SK-N-SH treated with all-trans-retinoic acid at 6 μM for 48 hours (cell line): ENCODE measurements at regions not wholly inside any gene's neighbourhood (a gene's known extent, or its start where the extent isn't known, plus 50 kb on each side); places are given as distances from the start of the nearest gene placed in this dataset.

Experiments
- ATAC-seq: fragments of 200-7000 bp; cut with Tn5 transposase; 3 replicates; pipeline ENCODE4 v1.9.1; 2020; ENCODE audit warnings: mild to moderate bottlenecking, moderate library complexity
- ARNTL ChIP-seq: fragments of 450-650 bp; formaldehyde crosslinking; IDR thresholded peaks from 2 replicates; pipeline ENCODE4 v1.5.0; 2020; ENCODE audit warnings: low read depth, mild to moderate bottlenecking, moderate library complexity, borderline replicate concordance
- BACH2 ChIP-seq: fragments of 250-450 bp; sonication (Bioruptor Pico); IDR thresholded peaks from 2 replicates; pipeline ENCODE4 v1.9.0; 2021; ENCODE audit warnings: mild to moderate bottlenecking, borderline replicate concordance
- CREB5 ChIP-seq: fragments of 250-450 bp; sonication (Bioruptor Pico); IDR thresholded peaks from 2 replicates; pipeline ENCODE4 v1.5.1; 2020; ENCODE audit warnings: low read depth, mild to moderate bottlenecking, moderate library complexity
- CSDC2 ChIP-seq: fragments of 250-450 bp; sonication (Bioruptor Pico); IDR thresholded peaks from 2 replicates; pipeline ENCODE4 v1.5.0; 2020; ENCODE audit warnings: mild to moderate bottlenecking, moderate library complexity
- CSRNP3 ChIP-seq: fragments of 250-450 bp; sonication (Bioruptor Pico); IDR thresholded peaks from 2 replicates; pipeline ENCODE4 v1.5.1; 2021; ENCODE audit warnings: mild to moderate bottlenecking, moderate library complexity
- ESRRG ChIP-seq: fragments of 250-450 bp; sonication (Bioruptor Pico); IDR thresholded peaks from 2 replicates; pipeline ENCODE4 v1.6.1; 2021; ENCODE audit warnings: mild to moderate bottlenecking
- GLIS3 ChIP-seq: fragments of 250-450 bp; sonication (Bioruptor Pico); IDR thresholded peaks from 2 replicates; pipeline ENCODE4 v1.5.0; 2020; ENCODE audit warnings: mild to moderate bottlenecking, moderate library complexity
- ISL1 ChIP-seq: fragments of 250-450 bp; sonication (Bioruptor Pico); IDR thresholded peaks from 2 replicates; pipeline ENCODE4 v2.1.2; 2022; ENCODE audit warnings: mild to moderate bottlenecking, moderate library complexity
- OSR1 ChIP-seq: fragments of 250-450 bp; sonication (Bioruptor Pico); IDR thresholded peaks from 2 replicates; pipeline ENCODE4 v1.8.0; 2022; ENCODE audit warnings: moderate library complexity, mild to moderate bottlenecking, inconsistent platforms
- PPARA ChIP-seq: fragments of 250-450 bp; sonication (Bioruptor Pico); IDR thresholded peaks from 2 replicates; pipeline ENCODE4 v1.5.0; 2020; ENCODE audit warnings: mild to moderate bottlenecking, borderline replicate concordance
- RARB ChIP-seq: fragments of 250-450 bp; sonication (Bioruptor Pico); IDR thresholded peaks from 2 replicates; pipeline ENCODE4 v1.8.0; 2021; ENCODE audit warnings: mild to moderate bottlenecking, moderate library complexity
- SNAI2 ChIP-seq: fragments of 250-450 bp; sonication (Bioruptor Pico); IDR thresholded peaks from 2 replicates; pipeline ENCODE4 v1.5.0; 2020; ENCODE audit warnings: mild to moderate bottlenecking, moderate library complexity
- TCF4 ChIP-seq: fragments of 250-450 bp; sonication (Bioruptor Pico); IDR thresholded peaks from 2 replicates; pipeline ENCODE4 v1.8.0; 2021; ENCODE audit warnings: mild to moderate bottlenecking, moderate library complexity, borderline replicate concordance
- TOX ChIP-seq: fragments of 250-450 bp; sonication (Bioruptor Pico); IDR thresholded peaks from 2 replicates; pipeline ENCODE4 v1.8.0; 2021; ENCODE audit warnings: mild to moderate bottlenecking, moderate library complexity, borderline replicate concordance
- TSHZ2 ChIP-seq: fragments of 250-450 bp; sonication (Bioruptor Pico); IDR thresholded peaks from 2 replicates; pipeline ENCODE4 v1.5.0; 2020; ENCODE audit warnings: mild to moderate bottlenecking, moderate library complexity
- ZC3H10 ChIP-seq: fragments of 250-450 bp; sonication (Bioruptor Pico); IDR thresholded peaks from 2 replicates; pipeline ENCODE4 v1.5.1; 2021; ENCODE audit warnings: mild to moderate bottlenecking, moderate library complexity
- ZFP3 ChIP-seq: fragments of 250-450 bp; sonication (Bioruptor Pico); IDR thresholded peaks from 2 replicates; pipeline ENCODE4 v1.5.0; 2020; ENCODE audit warnings: mild to moderate bottlenecking, moderate library complexity
- ZNF70 ChIP-seq: fragments of 450-650 bp; formaldehyde crosslinking; IDR thresholded peaks from 2 replicates; pipeline ENCODE4 v1.5.0; 2020; ENCODE audit warnings: mild to moderate bottlenecking, moderate library complexity
- TF ChIP-seq, protein P1 (sequence below): fragments of 250-450 bp; sonication (Bioruptor Pico); IDR thresholded peaks from 2 replicates; pipeline ENCODE4 v1.8.0; 2021; ENCODE audit warnings: low read depth, mild to moderate bottlenecking, moderate library complexity, borderline replicate concordance
- TF ChIP-seq, protein P2 (sequence below): fragments of 250-450 bp; sonication (Bioruptor Pico); IDR thresholded peaks from 2 replicates; pipeline ENCODE4 v1.8.0; 2020; ENCODE audit warnings: mild to moderate bottlenecking, moderate library complexity, borderline replicate concordance

- TF ChIP-seq OSR1 (CRISPR knock-in tag) (no peak), GLIS3 (CRISPR knock-in tag) (no peak), ARNTL (CRISPR knock-in tag) (no peak), TSHZ2 (CRISPR knock-in tag) (no peak), ZC3H10 (CRISPR knock-in tag) (no peak), ZFP3 (no peak), ISL1 (CRISPR knock-in tag) (no peak), ESRRG (no peak), BACH2 (no peak), CSRNP3 (CRISPR knock-in tag) (no peak), TOX (CRISPR knock-in tag) (no peak), TCF4 (CRISPR knock-in tag) (no peak), ZNF70 (CRISPR knock-in tag) (no peak), CSDC2 (no peak), CREB5 (CRISPR knock-in tag) (no peak)
- ATAC-seq = no peak
Observed at GRCh38 chr10:47160967-47161366, 139.0 kb upstream of the GDF10 start.

- TF ChIP-seq ZC3H10 (CRISPR knock-in tag) (no peak), ISL1 (CRISPR knock-in tag) (no peak), ZFP3 (no peak)
- TF ChIP-seq, all 23 proteins: peak for 0
Observed at GRCh38 chr10:47161465-47161864, 138.5 kb upstream of the GDF10 start.

DNA sequence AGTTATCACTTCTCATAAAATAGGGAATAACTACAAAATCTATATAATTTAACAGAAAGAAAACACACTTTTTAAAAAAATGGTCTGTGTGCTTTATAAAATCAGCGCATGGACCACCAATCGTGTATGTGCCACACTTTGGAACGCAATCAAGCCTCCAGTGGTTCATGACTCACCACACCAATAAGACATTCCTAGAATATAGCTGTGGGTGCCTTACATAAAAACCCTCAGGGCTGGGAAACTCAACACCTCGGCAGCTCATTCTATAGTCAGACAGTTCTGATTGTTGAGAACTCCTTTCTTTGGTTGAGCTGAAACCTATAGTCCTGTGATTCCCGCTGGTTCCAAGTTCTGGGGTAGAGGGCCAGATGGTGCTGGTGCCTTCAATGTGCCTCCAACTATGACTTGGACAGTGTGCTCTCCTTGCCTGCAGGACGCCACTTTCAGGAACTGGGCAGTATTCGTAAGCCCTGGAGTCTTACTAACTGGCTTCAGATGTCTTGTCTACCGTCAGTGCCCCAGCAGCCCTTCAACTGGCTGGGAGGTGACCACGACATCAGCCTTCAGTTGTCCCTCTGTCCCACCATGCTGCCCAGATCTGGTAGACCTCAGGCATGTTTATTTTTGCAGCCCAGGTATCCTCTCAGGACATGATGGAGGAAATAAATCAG lies 135.7 kb upstream of the GDF10 start:
- TF ChIP-seq TCF4 (CRISPR knock-in tag) = no peak
- TF ChIP-seq ESRRG = no peak
- TF ChIP-seq CSRNP3 (CRISPR knock-in tag) = no peak
- TF ChIP-seq, protein P1, sequence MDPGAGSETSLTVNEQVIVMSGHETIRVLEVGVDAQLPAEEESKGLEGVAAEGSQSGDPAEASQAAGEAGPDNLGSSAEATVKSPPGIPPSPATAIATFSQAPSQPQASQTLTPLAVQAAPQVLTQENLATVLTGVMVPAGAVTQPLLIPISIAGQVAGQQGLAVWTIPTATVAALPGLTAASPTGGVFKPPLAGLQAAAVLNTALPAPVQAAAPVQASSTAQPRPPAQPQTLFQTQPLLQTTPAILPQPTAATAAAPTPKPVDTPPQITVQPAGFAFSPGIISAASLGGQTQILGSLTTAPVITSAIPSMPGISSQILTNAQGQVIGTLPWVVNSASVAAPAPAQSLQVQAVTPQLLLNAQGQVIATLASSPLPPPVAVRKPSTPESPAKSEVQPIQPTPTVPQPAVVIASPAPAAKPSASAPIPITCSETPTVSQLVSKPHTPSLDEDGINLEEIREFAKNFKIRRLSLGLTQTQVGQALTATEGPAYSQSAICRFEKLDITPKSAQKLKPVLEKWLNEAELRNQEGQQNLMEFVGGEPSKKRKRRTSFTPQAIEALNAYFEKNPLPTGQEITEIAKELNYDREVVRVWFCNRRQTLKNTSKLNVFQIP (CRISPR knock-in tag) = no peak
- no peak for TF ChIP-seq CSDC2
- TF ChIP-seq GLIS3 (CRISPR knock-in tag) = no peak
- TF ChIP-seq RARB = no peak
- TF ChIP-seq PPARA (CRISPR knock-in tag) = no peak
- no peak for TF ChIP-seq TOX (CRISPR knock-in tag)
- TF ChIP-seq, protein P2, sequence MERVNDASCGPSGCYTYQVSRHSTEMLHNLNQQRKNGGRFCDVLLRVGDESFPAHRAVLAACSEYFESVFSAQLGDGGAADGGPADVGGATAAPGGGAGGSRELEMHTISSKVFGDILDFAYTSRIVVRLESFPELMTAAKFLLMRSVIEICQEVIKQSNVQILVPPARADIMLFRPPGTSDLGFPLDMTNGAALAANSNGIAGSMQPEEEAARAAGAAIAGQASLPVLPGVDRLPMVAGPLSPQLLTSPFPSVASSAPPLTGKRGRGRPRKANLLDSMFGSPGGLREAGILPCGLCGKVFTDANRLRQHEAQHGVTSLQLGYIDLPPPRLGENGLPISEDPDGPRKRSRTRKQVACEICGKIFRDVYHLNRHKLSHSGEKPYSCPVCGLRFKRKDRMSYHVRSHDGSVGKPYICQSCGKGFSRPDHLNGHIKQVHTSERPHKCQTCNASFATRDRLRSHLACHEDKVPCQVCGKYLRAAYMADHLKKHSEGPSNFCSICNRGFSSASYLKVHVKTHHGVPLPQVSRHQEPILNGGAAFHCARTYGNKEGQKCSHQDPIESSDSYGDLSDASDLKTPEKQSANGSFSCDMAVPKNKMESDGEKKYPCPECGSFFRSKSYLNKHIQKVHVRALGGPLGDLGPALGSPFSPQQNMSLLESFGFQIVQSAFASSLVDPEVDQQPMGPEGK = no peak
- TF ChIP-seq SNAI2 (CRISPR knock-in tag) = no peak
- TF ChIP-seq ISL1 (CRISPR knock-in tag) = no peak
- no peak for ATAC-seq

More at GRCh38 chr10:47161465-47161864, 138.5 kb upstream of the GDF10 start:
- no peak for ATAC-seq
